NCI-H69 (cell line): ENCODE measurements at regions not wholly inside any gene's neighbourhood (a gene's known extent, or its start where the extent isn't known, plus 50 kb on each side); places are given as distances from the start of the nearest gene placed in this dataset.
"Not testable (repeated sequence)": the region's sequence is repeated elsewhere in the genome, so short reads cannot be mapped to it uniquely, and the experiment has no call there.

Source experiments
- DNase-seq: peaks from one replicate; lab custom pipeline; 2025; lab: John Stamatoyannopoulos, UW

GRCh38 chr3:177902876-177903275 is 633.4 kb upstream of the KCNMB2 start:
- DNase-seq = peak; percentile 67

- DNase-seq = no peak
Observed at GRCh38 chr3:177904621-177905020, 631.6 kb upstream of the KCNMB2 start.

GRCh38 chr3:177905173-177906125 is 630.8 kb upstream of the KCNMB2 start:
- DNase-seq = peak; percentile 12

- no peak for DNase-seq
Observed at GRCh38 chr3:177906126-177906511, 630.1 kb upstream of the KCNMB2 start.

GRCh38 chr3:177906578-177907229 is 629.5 kb upstream of the KCNMB2 start:
- no peak for DNase-seq

GRCh38 chr3:177909530-177909929 is 626.7 kb upstream of the KCNMB2 start:
- DNase-seq = not testable (repeated sequence)

GRCh38 chr3:177914224-177914623 is 622.0 kb upstream of the KCNMB2 start:
- DNase-seq = no peak

- no peak for DNase-seq
Observed at GRCh38 chr3:177916461-177916860, 619.8 kb upstream of the KCNMB2 start.

- DNase-seq = no peak
Observed at GRCh38 chr3:177917234-177917861, 618.9 kb upstream of the KCNMB2 start.

GRCh38 chr3:177921153-177921552 is 615.1 kb upstream of the KCNMB2 start:
- no peak for DNase-seq

- no peak for DNase-seq
Observed at GRCh38 chr3:177924261-177924660, 612.0 kb upstream of the KCNMB2 start.

- peak; percentile 59 for DNase-seq
Observed at GRCh38 chr3:177928172-177928873, 607.9 kb upstream of the KCNMB2 start.

- no peak for DNase-seq
Observed at GRCh38 chr3:177929310-177929709, 606.9 kb upstream of the KCNMB2 start.

GRCh38 chr3:177930771-177931170 is 605.5 kb upstream of the KCNMB2 start:
- DNase-seq = peak; percentile 23

GRCh38 chr3:177931346-177931745 is 604.9 kb upstream of the KCNMB2 start:
- no peak for DNase-seq

- no peak for DNase-seq
Observed at GRCh38 chr3:177932346-177932745, 603.9 kb upstream of the KCNMB2 start.

- no peak for DNase-seq
Observed at GRCh38 chr3:177932750-177933660, 603.2 kb upstream of the KCNMB2 start.

- DNase-seq = peak; percentile 42
Observed at GRCh38 chr3:177934001-177934891, 602.0 kb upstream of the KCNMB2 start.

- peak; percentile 80 for DNase-seq
Observed at GRCh38 chr3:177935047-177935446, 601.2 kb upstream of the KCNMB2 start.

- no peak for DNase-seq
Observed at GRCh38 chr3:177936721-177937120, 599.5 kb upstream of the KCNMB2 start.
